ENCODE measurements at regions not wholly inside any gene's neighbourhood (a gene's known extent, or its start where the extent isn't known, plus 50 kb on each side); places are given as distances from the start of the nearest gene placed in this dataset.

DNA sequence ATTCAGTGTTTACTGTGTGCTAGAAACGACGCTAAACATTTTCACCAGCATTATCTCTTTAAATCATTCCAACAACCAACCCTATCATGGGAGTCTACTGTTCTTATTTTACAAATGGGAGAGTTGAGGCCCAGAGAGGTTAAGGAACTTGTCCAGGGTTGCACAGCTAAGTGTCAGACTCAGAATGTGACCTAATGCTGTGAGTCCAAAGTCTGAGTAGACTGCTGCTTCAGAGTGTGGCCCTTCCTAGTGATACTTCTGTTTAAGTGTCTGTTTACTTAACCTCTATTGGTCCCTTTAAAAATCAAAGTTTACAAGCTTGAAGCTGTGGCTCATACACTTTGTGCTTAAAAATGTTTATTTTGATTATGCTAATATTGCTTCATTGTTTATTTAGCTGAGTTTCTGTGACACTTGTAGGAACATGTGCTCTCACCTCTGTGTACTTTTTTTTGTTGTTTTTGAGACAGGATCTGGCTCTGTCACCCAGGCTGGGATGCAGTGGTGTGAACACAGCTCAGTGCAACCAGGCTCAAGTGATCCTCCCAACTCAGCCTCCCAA lies 84.4 kb upstream of the SYPL1 start:
- no peak for DNase-seq

DNA sequence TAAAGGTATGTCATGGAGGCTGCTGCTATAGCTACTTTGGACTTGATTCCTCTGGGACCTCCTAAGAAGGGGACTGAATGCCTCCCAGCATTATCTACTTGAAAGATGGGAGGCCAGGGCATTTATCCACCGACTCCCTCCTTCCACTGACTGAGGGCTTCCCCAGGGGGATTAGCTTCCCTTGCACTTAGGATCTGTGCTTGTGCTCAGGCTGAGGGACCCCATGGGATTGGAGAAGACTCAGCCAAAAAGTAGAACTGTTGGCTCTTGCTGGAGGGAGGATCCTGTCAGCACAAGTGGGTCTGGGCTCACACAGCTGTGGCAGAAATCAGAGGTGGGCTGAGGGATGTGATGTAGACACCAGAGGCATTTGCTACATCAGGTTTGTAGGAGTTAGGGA lies 81.5 kb upstream of the SYPL1 start:
- no peak for DNase-seq

DNA sequence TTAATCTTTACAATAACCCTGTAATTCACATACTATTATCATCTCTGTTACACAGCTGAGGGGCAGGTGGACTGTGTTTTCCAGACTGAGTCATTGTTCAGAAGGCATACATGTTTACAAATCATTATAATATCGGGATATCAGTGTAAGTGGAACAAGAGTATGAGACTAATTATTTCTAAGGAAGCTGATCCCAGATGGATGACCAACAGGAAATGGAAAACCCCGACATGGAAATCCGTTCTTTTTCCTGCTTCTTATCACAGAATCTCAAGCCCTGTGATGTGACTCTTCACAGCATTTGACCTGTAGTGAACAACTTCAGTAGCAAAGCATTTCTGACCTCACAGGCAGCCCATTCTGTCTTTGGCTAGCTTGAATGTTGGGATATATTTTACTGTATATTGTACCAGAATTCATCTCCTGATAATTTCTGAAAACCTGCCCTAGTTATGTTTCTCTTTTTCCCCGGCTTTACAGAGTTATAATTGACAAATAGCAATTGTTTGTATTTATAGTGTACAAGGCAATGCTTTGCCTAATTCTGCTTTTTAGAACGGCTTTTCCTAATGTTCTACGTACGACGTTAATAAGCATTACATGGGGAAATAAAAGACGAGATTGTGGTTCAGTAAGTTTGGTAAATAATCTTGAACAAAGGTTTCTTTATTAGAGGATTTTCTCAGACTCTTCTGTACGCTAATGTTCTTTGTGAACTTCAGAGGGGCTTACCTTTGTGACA lies 78.6 kb upstream of the SYPL1 start:
- DNase-seq = no peak

DNA sequence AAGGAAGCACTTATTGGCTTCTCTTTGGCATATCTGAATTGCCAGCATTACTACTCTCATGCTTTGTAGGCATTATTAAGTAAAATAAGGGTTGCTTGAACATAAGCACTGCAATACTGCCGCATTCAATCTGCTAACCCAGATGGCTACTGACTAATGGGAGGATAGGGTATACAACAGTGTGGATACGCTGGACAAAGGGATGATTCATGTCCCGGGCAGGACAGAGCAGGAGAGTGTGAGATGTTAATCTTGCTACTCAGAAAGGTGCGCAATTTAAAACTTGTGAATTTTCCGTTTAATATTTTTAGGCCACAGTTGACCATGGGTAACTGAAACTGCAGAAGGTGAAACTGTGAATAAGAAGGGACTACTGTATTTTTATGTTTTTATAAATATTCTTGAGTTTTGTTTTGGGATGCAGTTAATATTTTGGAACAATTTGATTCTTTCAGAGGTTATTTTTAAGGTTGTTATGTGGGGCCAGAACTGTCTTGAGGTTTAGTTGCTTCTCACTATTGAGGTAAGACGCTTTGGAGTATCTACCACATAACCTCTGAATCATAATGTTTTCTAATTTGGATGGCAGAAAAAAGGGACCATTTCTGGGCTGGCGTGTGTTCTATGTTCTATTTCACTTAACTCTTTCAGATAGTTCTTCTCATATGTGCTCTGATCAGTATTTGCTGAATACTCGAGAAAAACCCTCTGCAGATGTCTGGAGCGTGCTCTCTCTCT lies 75.7 kb upstream of the SYPL1 start:
- DNase-seq = no peak

DNA sequence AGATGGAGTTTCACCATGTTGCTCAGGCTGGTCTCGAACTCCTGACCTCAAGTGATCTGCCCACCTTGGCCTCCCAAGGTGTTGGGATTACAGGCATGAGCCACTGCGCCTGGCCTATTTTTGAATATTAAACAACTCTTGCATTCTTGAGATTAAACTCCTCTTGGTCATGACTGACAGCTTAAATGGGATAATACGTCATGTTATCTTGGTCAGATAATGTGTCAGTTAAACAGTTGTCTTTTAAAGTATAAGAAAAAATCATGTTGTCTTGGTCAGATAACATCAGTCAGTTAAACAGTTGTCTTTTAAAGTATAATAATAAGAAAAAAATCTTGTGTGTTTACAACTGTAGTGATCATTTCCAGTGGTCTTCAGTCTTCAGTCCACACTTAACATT lies 73.6 kb upstream of the SYPL1 start:
- DNase-seq = no peak

DNA sequence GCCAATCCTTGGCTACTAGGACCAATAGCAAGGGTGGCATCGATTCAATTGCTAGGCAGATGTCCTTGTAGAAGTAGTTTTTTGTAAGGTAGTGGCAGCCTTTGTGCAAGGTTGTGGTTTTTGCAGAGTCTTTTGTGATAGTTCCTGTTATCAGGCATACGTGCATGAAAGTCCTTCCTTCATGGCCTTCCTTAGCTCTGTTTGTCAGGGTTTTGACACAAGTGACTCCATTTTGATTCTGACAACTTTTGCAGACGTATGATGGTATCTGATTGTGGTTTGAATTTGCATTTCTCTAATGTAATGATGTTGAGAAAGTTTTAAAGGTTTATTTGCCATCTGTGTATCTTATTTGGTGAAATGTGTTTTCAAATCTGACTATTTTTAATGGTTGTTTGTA lies 71.8 kb upstream of the SYPL1 start:
- no peak for DNase-seq

DNA sequence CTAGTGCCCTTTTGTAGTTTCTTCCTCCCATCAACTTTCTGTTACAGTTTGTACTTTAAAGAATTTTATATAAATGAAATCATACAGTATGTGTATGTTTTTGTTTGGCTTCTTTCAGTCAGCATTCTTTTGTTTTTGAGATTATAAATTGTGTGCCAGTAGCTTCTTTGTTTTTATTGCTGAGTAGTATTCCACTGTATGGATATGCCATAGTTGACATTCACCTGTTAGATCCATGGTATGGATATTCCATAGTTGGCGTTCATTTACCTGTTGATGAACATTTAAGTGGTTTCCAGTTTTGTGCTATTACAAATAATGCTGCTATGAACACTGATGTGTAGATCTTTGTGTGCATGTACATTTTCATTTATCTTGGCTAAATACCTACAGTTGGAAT lies 70.8 kb upstream of the SYPL1 start:
- DNase-seq = no peak

DNA sequence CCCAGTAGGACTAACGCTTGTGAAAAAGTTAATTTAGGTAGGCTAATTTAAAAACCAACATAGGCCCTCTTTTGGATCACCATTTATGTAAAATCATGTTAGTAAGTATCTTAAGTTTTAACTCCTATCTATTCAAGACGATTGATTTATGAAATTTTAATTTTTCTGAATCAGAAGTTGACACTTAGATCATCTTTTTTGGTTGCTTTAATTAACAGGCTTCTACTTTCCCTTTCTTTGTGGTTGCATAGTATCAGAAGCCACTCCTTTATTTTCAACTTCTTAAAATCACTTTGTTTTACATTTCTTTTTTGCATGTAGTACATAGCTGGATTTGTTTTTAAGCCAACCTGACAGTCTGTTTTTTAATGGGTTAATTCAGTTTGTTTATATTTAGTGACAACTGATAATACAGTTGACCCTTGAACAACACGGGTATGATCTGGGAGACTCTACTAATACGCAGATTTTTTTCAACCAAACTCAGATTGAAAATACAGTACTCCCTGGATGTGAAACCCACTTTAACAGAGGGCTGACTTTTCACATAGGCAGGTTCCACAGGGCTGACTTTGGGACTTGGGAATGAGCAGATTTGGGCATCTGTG lies 69.7 kb upstream of the SYPL1 start:
- no peak for DNase-seq

DNA sequence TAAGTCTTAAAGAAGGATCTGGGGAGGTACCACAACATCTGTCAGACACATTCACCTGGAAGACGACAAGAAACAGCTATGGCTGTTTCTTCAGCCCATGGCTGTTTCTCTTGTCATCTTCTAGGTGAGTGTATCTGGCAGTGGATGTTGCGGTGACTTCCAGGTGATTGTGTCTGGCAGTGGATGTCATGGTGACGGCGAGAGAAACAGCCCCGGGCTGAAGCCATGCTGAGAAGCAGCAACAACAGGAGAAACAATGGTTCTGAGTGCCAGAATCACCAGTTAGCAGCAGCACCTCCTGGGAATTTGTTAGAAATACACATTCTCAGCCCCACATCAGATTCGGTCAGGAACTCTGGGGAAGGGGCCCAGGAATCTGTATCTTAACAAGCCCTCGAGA lies 68.6 kb upstream of the SYPL1 start:
- no peak for DNase-seq

DNA sequence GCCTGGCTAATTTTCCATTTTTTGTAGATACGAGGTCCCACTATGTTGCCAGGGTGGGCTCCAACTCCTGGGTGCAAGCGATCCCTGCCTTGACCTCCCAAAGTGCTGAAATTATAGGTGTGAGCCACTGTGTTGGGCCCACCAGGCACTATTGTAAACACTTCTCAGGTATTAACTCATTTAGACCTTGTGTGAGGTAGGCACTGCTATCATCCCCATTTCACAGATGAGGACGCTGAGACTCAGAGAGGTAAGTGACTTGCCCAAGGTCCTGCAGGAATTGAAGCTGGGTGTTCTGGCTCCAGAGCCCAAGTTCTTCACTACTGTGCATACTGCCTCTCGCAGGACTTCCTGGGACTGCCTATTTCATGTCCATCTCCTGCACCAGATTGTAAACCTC lies 67.1 kb upstream of the SYPL1 start:
- no peak for DNase-seq

DNA sequence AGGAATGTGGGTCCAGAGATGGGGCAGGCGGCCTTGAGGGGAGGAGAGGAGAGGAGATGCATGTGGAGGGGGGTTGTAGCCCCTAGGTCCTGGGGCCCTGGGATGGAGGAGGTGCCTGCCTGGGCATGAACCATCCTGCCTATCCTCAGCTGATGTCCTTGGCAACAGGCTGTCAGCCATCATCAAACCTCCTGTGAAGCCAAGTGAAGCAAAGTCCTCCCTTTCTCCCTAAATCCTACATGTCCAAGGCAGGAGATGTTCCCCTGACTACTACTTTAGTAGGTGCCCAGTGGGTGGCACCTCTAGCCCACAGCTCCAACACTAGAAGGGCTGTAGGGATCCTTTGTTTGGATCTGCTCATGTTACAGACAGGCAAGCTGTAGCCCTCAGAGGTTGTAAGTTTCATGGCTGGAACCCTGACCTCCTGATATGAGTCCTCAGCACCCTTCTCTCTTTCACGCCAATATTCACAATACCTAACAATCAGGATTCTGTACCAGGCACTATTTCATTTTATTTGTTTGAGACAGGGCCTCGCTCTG lies 66.6 kb upstream of the SYPL1 start:
- DNase-seq = peak; percentile 4

DNA sequence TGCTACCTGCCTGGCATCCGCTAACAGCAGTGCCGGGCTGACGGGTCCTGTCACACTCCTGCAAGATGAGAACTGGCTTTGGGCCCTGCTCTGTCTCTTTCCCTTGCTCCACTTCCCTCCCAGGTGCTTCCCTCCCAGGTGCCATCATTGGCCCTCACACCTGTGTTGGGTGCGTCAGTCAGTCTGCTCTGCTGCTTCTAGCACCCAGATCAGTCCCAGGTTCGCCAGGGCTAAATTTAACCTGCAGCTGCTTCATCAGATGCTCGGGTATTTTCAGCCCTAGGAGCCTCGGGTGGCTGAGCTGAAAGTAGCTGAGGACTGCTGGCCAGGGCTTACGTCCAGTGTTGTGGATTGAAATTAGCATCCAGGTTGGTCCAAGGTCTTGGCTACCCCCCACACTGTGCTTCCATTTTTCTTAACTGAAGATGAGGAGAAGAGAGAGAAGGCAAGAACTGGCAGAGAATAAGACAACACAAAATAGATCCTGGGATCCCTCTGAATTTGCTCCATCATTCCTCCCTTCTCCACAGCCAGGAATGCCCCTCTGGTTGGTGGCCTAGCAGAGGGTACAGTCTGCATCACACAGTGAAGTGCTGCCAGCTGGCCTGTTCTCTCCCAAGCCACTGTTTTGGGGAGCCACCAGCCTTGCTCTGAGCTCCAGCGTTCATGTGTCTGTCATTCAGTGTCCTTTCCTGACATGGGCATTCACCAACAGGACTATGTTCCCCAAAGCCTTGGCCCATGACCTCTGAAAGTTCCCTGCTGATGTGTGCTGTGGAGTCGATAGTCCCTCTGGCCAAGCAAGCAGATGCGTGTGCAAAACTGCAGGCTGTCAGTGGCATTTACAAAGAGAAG lies 65.9 kb upstream of the SYPL1 start:
- no peak for DNase-seq

DNA sequence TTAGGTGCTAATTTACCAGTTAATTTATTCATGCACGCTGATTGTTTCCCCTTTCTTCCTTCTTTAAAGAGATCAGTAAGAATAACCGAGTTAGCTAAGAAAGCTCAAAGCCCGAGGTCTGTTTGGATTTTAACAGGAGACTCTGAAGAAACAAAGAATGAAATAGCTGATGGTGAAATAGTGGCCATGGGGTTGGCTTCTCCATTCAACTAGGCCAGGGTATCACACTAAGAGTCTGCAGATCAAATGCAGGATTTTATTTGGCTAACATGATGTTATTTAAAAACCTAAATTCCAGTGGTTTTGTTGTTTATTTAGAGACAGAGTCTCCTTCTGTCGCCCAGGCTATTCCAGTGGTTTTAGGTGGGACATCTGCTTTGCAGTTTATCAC lies 65.2 kb upstream of the SYPL1 start:
- peak; percentile 13 for DNase-seq

DNA sequence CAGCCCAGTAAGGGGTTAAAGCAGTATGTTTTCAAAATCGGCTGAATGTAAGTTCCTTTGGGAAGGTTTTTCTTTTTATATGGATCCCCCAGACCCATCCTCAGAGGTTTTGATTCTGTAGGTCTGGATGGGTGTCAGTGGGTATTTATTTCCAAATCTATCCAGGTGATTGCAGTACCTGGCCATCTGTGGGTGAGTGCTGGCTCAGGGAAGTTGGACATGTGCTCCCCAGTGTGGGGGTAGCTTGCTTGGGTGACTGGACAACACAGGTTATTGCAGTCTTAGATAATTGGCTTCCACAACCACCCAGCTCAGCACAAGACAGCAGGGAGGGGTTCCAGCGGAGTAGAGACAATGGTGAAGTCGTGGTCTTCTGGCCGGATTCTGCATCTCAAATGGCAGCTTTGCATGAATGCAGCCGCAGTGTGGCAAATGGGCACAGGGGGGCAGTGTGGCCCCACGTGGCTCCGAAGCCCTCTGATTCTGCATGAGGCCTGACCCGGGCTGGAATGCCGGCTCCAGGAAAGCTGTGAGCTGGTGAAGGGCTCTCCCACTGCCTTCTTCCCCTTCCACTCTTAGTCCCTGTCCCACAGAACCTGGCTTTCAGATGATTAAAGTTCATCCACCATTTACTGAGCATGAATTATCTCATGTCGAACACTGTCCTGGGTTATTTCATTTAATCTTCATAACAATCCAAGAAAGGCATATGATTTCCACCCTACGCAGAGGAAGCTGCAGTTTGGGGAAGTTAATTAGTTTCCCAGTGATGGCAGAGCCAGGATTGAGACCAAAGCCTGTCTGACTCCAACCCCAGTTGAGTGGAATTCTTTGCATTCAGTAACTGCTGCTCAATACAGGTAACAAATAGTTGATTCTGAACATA lies 64.5 kb upstream of the SYPL1 start:
- peak; percentile 80 for DNase-seq

DNA sequence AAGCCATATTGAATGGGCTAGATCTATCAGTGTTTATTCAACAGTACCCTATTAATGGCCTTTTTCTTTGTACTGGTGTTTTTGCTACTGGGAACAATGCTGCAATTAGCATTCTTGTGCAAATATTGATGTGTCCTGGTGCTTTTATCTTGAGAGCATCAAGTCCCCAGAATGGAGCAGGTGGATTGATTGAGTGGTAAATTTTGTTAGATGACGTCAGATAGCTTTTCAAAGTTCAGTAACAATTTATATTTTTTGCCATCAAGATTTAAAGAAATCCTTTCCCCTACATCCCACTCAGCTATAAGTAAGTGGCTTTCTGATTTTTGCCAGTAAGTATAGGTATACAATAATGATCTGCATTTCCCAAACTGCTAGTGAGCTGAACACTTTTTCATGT lies 63.4 kb upstream of the SYPL1 start:
- DNase-seq = no peak

DNA sequence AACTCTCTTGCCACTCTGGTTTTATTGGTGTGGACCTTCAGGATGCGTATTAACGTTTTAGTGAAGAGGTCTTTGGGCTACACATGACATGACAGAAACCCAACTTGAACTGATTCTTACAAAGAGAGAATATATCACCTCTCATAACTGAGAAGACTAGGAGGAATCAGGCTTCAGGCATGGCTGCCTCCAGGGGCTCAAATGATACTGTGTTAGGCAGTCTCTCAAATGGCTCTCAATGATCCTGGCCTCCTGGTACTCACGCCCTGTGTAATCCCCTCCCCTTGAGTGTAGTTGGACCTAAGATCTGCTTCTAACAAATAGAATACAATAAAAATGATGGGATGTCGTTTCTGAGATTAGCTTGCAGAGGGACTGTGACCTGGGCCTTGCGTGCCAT lies 58.5 kb upstream of the SYPL1 start:
- DNase-seq = no peak

DNA sequence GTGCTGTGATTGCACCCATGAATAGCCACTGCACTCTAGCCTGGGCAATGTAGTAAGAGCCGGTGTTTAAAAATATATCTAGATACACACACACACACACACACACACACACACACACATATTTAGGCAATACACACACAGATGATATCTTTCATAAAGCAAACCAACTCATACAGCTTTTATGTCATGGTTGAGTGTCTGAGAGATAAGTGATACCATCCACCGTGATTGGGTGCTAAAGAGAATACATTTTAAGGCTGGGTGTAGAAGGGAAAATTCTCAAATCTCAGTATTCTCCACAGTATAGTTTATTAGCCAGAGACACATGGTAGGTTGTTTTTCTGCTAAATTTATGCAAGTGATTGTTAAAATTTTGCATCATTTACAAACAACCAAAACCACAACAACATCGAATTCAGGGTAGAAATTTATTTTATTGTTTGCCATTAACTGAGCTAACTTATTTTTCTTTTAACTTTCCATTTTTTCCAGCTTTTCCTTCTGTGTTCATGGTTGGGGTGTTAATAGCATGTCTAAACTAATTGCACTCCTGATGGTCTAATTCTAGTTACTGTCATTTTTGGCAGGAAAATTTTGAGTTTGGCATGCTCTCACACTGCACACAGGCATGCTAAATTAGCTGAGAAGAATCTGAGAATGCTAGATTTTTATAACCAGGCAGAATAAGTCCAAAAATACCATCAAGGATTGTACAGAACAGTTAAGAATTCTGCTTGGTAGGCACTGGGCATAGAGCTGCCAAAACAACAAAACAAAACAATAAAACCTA lies 57.9 kb upstream of the SYPL1 start:
- no peak for DNase-seq

DNA sequence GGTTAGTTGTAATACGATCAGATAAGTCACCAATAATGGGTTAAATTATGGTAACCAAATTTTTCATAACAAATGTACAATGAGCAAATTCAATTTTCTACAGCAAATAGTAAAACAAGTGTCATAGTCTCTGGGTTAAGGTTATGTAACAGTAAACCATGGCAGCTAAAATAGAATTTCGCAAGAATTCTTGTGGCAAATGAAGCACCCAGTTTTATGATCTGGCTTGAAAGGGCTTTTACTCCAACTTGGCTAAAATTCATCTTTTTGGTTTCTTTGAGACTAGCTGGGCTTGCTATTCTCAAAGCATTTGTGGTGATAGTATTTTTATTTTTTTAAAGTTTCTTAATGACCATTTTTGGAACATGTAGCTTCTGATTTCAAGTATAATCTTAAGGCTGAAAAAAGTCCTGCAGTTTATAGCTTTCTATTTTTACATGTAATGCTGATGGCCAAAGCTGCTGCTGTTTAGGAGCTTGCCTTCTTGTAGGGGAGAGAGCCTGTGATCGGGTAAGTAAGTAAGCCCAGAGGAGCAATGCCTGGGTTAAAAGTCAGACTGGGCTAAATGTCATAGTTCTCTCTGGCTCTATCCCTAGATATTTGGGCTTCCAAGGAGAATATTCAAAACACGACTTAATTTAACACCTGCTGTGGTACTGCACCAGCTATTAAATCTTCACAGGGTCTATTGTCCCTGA lies 55.5 kb upstream of the SYPL1 start:
- peak; percentile 10 for DNase-seq

DNA sequence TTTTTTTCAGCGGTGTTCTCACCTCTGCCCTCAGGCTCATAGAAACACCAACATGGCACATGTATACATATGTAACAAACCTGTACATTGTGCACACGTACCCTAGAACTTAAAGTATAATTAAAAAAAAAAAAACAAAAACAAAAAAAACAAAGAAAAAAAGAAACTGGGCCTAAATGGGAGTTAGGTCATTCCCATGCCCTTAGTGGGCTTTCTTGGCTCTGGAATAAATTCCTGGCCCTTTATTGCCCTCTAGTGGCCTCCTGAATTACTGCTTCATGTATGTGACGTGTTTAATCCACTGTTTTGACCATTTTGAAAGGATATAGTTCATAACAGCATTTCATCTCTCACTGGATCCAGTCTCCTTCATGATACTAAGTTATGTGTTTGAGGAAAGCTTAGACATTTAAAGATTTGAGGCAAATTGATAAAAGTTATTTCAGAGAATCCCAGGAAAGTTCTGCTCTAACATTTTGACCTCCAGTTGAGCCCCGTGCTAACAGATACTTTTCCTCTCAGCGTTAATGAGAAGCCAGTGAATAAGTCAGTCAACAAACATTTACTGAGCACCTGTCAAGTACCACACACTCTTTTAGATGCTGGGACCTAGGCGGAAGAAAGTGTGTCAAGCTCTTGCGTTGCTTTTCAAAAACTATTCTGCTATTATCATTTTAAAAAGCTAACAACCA lies 54.7 kb upstream of the SYPL1 start:
- DNase-seq = peak; percentile 69

DNA sequence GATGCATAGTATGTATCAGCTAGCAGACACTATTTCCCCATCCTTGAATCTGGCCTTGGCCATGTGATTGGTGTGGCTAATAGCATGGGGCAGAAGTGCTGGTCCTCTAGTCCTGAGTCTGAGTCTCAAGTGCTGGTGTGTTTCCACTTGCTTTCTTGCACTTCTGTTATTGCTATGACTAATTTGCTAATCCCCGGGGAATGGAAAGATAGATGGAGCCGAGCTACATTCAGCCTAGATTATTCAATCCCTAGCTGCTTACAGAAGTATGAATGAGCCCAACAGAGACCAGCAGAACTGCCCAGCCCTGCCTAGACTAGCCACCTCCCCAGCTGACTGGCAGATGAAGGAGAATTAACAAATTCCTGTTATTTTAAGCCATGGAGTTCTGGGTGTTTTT lies 53.2 kb upstream of the SYPL1 start:
- DNase-seq = no peak
